HEK293T (cell line): ENCODE measurements at regions not wholly inside any gene's neighbourhood (a gene's known extent, or its start where the extent isn't known, plus 50 kb on each side); places are given as distances from the start of the nearest gene placed in this dataset.

Source experiments
- CTCF ChIA-PET: fragments of 350-600 bp; formaldehyde crosslinking; extraction: SDS; loops from one replicate; lab custom pipeline; 2021; ENCODE audit warnings: antibody characterized with exemption, inconsistent platforms; lab: Yijun Ruan, JAX
- POLR2A ChIA-PET: fragments of 350-600 bp; formaldehyde crosslinking; extraction: SDS; loops from one replicate; lab custom pipeline; 2020; ENCODE audit warnings: antibody characterized with exemption, inconsistent platforms; lab: Yijun Ruan, JAX
- DNase-seq: peaks from one replicate; pipeline ENCODE4 v3.0.0; 2012; ENCODE audit warnings: mixed read lengths; ENCODE audit errors: extremely low spot score
- ARNT ChIP-seq: fragments of 450-650 bp; IDR thresholded peaks from 2 replicates; pipeline ENCODE4 v1.6.1; 2017; ENCODE audit warnings: mild to moderate bottlenecking
- BHLHE40 ChIP-seq: fragments of 450-650 bp; IDR thresholded peaks from 2 replicates; pipeline ENCODE4 v1.6.1; 2016; ENCODE audit warnings: mild to moderate bottlenecking, moderate library complexity, borderline replicate concordance
- CTBP1 ChIP-seq: fragments of 450-650 bp; IDR thresholded peaks from 2 replicates; pipeline ENCODE4 v1.6.1; 2016; ENCODE audit warnings: borderline replicate concordance
- ELF4 ChIP-seq: fragments of 450-650 bp; IDR thresholded peaks from 2 replicates; pipeline ENCODE4 v1.6.1; 2017; ENCODE audit warnings: antibody characterized with exemption
- FOXA1 ChIP-seq: fragments of 450-650 bp; IDR thresholded peaks from 2 replicates; pipeline ENCODE4 v1.6.1; 2016; ENCODE audit warnings: mild to moderate bottlenecking
- FOXK2 ChIP-seq: fragments of 450-650 bp; IDR thresholded peaks from 2 replicates; pipeline ENCODE4 v1.6.1; 2016; ENCODE audit warnings: mild to moderate bottlenecking
- FOXM1 ChIP-seq: fragments of 450-650 bp; IDR thresholded peaks from 2 replicates; pipeline ENCODE4 v1.6.1; 2017; ENCODE audit warnings: mild to moderate bottlenecking, borderline replicate concordance
- HDGF ChIP-seq: fragments of 450-650 bp; IDR thresholded peaks from 2 replicates; pipeline ENCODE4 v1.6.1; 2017; ENCODE audit warnings: antibody characterized with exemption, borderline replicate concordance
- L3MBTL2 ChIP-seq: fragments of 450-650 bp; conservative IDR thresholded peaks from 2 replicates; pipeline ENCODE4 v1.6.1; 2016; ENCODE audit warnings: mild to moderate bottlenecking
- LEF1 ChIP-seq: fragments of 450-650 bp; IDR thresholded peaks from 2 replicates; pipeline ENCODE4 v1.6.1; 2017; ENCODE audit warnings: mild to moderate bottlenecking, borderline replicate concordance
- NFRKB ChIP-seq: fragments of 450-650 bp; IDR thresholded peaks from 2 replicates; pipeline ENCODE4 v1.6.1; 2016; ENCODE audit warnings: mild to moderate bottlenecking, moderate library complexity
- SP1 ChIP-seq: fragments of 450-650 bp; IDR thresholded peaks from 2 replicates; pipeline ENCODE4 v1.6.1; 2017
- SUZ12 ChIP-seq: fragments of 450-650 bp; IDR thresholded peaks from 2 replicates; pipeline ENCODE4 v1.6.1; 2016; ENCODE audit warnings: mild to moderate bottlenecking
- TARDBP ChIP-seq: fragments of 450-650 bp; IDR thresholded peaks from 2 replicates; pipeline ENCODE4 v1.6.1; 2016
- ZNF384 ChIP-seq: fragments of 450-650 bp; IDR thresholded peaks from 2 replicates; pipeline ENCODE4 v1.6.1; 2016
- TF ChIP-seq, protein P1 (sequence below): fragments of 450-650 bp; IDR thresholded peaks from 2 replicates; pipeline ENCODE4 v1.6.1; 2016

DNA sequence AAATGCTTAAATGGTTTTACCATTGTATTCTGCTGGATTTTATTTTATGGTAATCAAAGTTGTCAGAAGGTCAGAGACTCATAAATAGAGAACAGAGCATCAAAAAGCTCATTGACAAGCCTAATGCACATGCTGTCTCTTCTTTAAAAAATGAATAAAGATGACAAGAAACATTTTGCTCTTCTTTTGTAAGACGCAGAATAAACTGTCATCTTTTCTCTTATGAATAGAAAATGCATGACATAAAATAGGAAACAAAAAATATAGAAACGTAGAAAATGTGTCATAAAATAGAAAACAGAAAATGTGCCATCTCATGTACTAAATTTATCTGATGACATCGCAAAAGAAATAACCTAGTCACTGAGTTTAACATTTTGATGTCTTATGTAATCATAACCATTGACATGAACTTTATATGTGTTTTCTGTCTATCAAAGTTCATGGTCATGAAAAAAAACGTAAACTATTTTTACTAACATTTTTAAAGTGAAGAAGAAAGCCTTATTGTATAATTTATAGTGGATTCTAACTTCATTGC is 484.1 kb downstream of the TRIML1 start:
- DNase-seq: no peak
- CTCF ChIA-PET: no interaction called here
- TF ChIP-seq L3MBTL2 (no peak), BHLHE40 (no peak), CTBP1 (no peak), SP1 (no peak), ZNF384 (no peak), FOXK2 (no peak), FOXM1 (no peak), FOXA1 (no peak), LEF1 (no peak), ARNT (no peak), NFRKB (no peak), SUZ12 (no peak), HDGF (no peak), ELF4 (no peak)
- TF ChIP-seq, protein P1, sequence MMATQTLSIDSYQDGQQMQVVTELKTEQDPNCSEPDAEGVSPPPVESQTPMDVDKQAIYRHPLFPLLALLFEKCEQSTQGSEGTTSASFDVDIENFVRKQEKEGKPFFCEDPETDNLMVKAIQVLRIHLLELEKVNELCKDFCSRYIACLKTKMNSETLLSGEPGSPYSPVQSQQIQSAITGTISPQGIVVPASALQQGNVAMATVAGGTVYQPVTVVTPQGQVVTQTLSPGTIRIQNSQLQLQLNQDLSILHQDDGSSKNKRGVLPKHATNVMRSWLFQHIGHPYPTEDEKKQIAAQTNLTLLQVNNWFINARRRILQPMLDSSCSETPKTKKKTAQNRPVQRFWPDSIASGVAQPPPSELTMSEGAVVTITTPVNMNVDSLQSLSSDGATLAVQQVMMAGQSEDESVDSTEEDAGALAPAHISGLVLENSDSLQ: no peak
- POLR2A ChIA-PET: no interaction called here

DNA sequence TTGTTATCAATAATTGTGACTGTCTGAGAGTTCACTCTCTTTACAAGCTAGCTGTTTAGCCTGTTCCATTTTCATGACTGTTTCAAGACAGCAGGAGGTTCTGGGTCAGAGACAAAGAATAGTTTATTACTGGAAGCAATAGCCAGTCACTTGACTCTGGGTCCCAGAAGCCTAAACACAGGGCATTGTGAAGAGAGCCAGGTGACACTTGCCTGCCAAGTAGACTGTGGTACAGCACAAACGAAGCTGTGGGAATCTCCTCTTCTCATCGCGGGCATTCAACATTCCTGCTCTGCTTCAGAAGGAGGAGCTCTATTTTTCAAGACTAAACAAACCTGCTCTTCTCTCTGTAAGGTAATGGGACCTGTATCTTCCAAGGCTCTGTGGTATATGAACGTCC is 485.1 kb downstream of the TRIML1 start:
- CTCF ChIA-PET: interaction anchor here (1.0 kb wide), 1 partner anchor 26 kb away, joined by 3 read pairs; no protein-coding TSS in a partner anchor
- no peak for DNase-seq
- TF ChIP-seq CTBP1 (no peak), NFRKB (no peak), SP1 (no peak), ZNF384 (no peak), FOXK2 (no peak), LEF1 (no peak), L3MBTL2 (no peak), BHLHE40 (no peak), HDGF (no peak), FOXA1 (no peak), ARNT (no peak), SUZ12 (no peak)
- TF ChIP-seq, protein P1: no peak
- POLR2A ChIA-PET: no interaction called here

DNA sequence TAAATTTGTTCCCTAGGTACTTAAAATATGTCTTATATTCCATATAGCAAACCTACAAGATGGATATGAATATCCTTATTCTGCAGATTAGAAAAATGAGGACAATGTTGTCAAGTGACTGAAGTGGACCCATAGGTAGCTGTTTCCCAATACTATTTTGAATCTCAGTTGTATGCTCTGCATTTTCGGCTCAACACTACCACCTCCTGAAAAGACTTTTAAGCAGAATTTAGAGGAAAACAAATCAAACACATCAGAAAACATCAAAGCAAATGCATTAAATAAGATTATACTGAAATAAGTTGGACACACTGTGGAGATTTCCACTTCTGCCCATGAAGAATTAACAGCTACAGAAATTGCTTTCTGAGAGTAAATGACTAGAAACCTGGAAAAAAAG is 488.7 kb downstream of the TRIML1 start:
- CTCF ChIA-PET: no interaction called here
- TF ChIP-seq ELF4 (no peak), FOXM1 (no peak), SP1 (no peak), L3MBTL2 (no peak), HDGF (no peak), FOXA1 (no peak), NFRKB (no peak), TARDBP (no peak), FOXK2 (no peak), ZNF384 (no peak), LEF1 (no peak), SUZ12 (no peak), CTBP1 (no peak), BHLHE40 (no peak)
- TF ChIP-seq, protein P1: no peak
- DNase-seq: no peak
- POLR2A ChIA-PET: no interaction called here

DNA sequence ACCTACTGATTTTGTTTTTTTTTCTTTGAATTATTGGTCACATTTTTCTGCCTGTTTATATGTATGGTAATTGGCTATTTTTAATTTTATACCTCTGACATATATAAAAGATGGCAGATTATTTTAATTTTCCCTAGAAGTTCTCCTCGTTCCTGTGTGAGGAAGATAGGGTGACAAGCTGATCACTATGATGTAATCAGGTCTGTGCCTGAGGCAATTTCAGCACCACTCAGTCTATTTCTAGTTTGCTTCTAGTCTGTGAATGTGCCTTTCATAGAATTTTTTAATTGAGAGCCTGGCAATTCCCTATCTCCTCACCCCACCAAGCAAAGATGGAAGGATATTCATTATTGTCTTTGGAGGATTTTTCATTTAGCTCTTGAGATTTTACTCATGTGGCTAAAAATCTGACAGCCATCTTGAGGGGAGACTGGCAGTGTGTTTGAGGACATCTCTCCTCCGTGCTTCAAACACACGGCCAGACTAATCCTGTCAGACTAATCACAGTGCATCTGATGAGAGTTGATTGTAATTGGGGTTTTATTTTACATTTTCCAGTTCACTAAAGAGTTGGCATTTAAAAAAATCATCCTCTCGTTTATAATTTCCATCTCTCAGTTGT is 500.3 kb downstream of the TRIML1 start:
- ChIA-PET CTCF (no interaction called here), POLR2A (no interaction called here)
- TF ChIP-seq NFRKB (no peak), HDGF (no peak), FOXA1 (no peak), FOXK2 (no peak), ARNT (no peak), ELF4 (no peak), ZNF384 (no peak), TARDBP (no peak)
- TF ChIP-seq, protein P1: no peak
- no peak for DNase-seq

DNA sequence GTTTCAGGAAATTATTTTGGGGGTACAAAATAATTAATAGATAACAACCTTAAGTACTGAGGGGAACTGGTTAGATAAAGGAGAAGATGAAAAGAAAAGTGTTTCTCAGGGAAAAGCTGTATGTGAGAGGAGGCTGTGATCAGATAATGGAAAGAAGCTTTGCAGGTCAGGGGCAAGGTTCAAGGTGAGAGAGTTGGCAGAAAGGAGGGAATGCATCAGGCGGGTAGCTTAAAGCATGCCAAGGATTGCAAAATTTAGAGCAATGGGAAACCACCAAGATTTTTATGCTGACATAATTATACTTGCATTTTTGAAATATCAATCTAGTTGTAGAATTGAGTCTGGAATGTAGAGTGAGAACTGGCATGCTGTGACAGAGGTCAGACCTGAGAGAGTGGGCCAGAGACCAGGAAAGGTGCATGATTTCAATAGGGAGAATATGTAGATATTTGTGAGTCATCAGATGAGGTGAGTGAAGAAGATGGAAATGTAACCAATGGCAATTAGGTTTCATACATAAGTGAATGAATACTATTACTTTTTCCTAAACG is 508.7 kb downstream of the TRIML1 start:
- no peak for TF ChIP-seq L3MBTL2
- TF ChIP-seq ARNT: no peak
- TF ChIP-seq BHLHE40: no peak
- no peak for TF ChIP-seq ZNF384
- TF ChIP-seq FOXK2: no peak
- TF ChIP-seq, protein P1: no peak
- no peak for TF ChIP-seq HDGF
- no peak for TF ChIP-seq SUZ12
- no peak for TF ChIP-seq SP1
- no peak for TF ChIP-seq LEF1
- no peak for TF ChIP-seq FOXM1
- no peak for TF ChIP-seq TARDBP
- no peak for TF ChIP-seq ELF4
- no peak for TF ChIP-seq FOXA1
- TF ChIP-seq NFRKB: no peak
- no peak for TF ChIP-seq CTBP1
- DNase-seq: no peak
- ChIA-PET POLR2A (no interaction called here), CTCF (no interaction called here)
